Liver (tissue), 8 donors: ENCODE measurements at regions not wholly inside any gene's neighbourhood (a gene's known extent, or its start where the extent isn't known, plus 50 kb on each side); places are given as distances from the start of the nearest gene placed in this dataset.

ENCODE experiments used
- DNase-seq: peaks from one replicate; pipeline ENCODE4 v3.0.0-alpha.2; 2017; ENCODE audit warnings: low spot score
- H3K27ac ChIP-seq, 2 donors: one replicate each; pipeline ENCODE4 v1.7.0; 2013; ENCODE audit warnings: inconsistent platforms in 2 of 2, low read length in 2 of 2, control low read depth in 1 of 2, low read depth in 1 of 2, mild to moderate bottlenecking in 1 of 2
- H3K27me3 ChIP-seq, 4 donors: one replicate each; pipeline versions ENCODE4 v1.6.1 to v1.7.0; 2013; ENCODE audit warnings: low read length in 3 of 4, inconsistent platforms in 1 of 4, mild to moderate bottlenecking in 1 of 4, moderate library complexity in 1 of 4; ENCODE audit not compliant: control insufficient read depth in 4 of 4, insufficient read depth in 4 of 4
- H3K36me3 ChIP-seq, 4 donors: one replicate each; pipeline versions ENCODE4 v1.6.1 to v1.7.0; 2013; ENCODE audit warnings: low read length in 3 of 4, mild to moderate bottlenecking in 3 of 4, low read depth in 1 of 4, moderate library complexity in 1 of 4; ENCODE audit not compliant: control insufficient read depth in 4 of 4, insufficient read depth in 3 of 4
- H3K4me1 ChIP-seq, 4 donors: one replicate each; pipeline versions ENCODE4 v1.6.1 to v1.7.0; 2013; ENCODE audit warnings: low read length in 3 of 4, mild to moderate bottlenecking in 3 of 4, moderate library complexity in 1 of 4; ENCODE audit not compliant: control insufficient read depth in 4 of 4, insufficient read depth in 4 of 4
- H3K4me3 ChIP-seq, 3 donors: one replicate each; pipeline versions ENCODE4 v1.6.1 to v1.7.0; 2013; ENCODE audit warnings: low read length in 3 of 3, control low read depth in 1 of 3, low read depth in 1 of 3, mild to moderate bottlenecking in 1 of 3
- H3K9ac ChIP-seq, 2 donors: one replicate each; pipeline ENCODE4 v1.7.0; 2013; ENCODE audit warnings: low read length in 2 of 2, mild to moderate bottlenecking in 2 of 2, moderate library complexity in 2 of 2, control low read depth in 1 of 2, low read depth in 1 of 2
- H3K9me3 ChIP-seq, 4 donors: one replicate each; pipeline versions ENCODE4 v1.6.1 to v1.7.0; 2013; ENCODE audit warnings: low read length in 3 of 4; ENCODE audit not compliant: control insufficient read depth in 4 of 4
- EGR1 ChIP-seq, 2 donors: IDR thresholded peaks; 2 replicates each; pipeline ENCODE4 v1.6.1; 2016 to 2018; ENCODE audit warnings: antibody characterized with exemption in 2 of 2, low read depth in 2 of 2
- FOXA1 ChIP-seq: IDR thresholded peaks from 2 replicates; pipeline ENCODE4 v1.6.1; 2016; ENCODE audit warnings: antibody characterized with exemption
- FOXA2 ChIP-seq: IDR thresholded peaks from 2 replicates; pipeline ENCODE4 v1.6.1; 2016; ENCODE audit warnings: antibody characterized with exemption
- GABPA ChIP-seq, 2 donors: IDR thresholded peaks in 1 of 2; conservative IDR thresholded peaks in 1 of 2; 2 replicates each; pipeline ENCODE4 v1.6.1; 2016; ENCODE audit warnings: antibody characterized with exemption in 2 of 2, mild to moderate bottlenecking in 1 of 2, moderate library complexity in 1 of 2
- HNF4A ChIP-seq, 2 donors: conservative IDR thresholded peaks; 2 replicates each; pipeline ENCODE4 v1.6.1; 2016; ENCODE audit warnings: antibody characterized with exemption in 2 of 2, mild to moderate bottlenecking in 2 of 2
- HNF4G ChIP-seq: IDR thresholded peaks from 2 replicates; pipeline ENCODE4 v1.6.1; 2016; ENCODE audit warnings: antibody characterized with exemption
- JUND ChIP-seq, 2 donors: IDR thresholded peaks; 2 replicates each; pipeline ENCODE4 v1.6.1; 2016; ENCODE audit warnings: antibody characterized with exemption in 2 of 2
- RXRA ChIP-seq, 2 donors: IDR thresholded peaks; 2 replicates each; pipeline ENCODE4 v1.6.1; 2017 to 2018; ENCODE audit warnings: antibody characterized with exemption in 2 of 2, mild to moderate bottlenecking in 1 of 2
- SP1 ChIP-seq: IDR thresholded peaks from 2 replicates; pipeline ENCODE4 v1.6.1; 2018; ENCODE audit warnings: antibody characterized with exemption, mild to moderate bottlenecking
- TAF1 ChIP-seq: conservative IDR thresholded peaks from 2 replicates; pipeline ENCODE4 v1.6.1; 2016; ENCODE audit warnings: antibody characterized with exemption, mild to moderate bottlenecking
- WGBS: extraction: QIAGEN DNeasy Blood & Tissue Kit; methylation state at CpG from one replicate; pipeline ENCODE4 v1.1.7; 2013; 5-methylcytosine and 5-hydroxymethylcytosine counted together
- TF ChIP-seq, protein P1 (sequence below): fragments of 150-350 bp; IDR thresholded peaks from 2 replicates; pipeline ENCODE4 v1.5.1; 2017; ENCODE audit warnings: improper control_type of control experiment, low read depth, low read length; ENCODE audit not compliant: missing input control
- TF ChIP-seq, protein P2 (sequence below): IDR thresholded peaks from 2 replicates; pipeline ENCODE4 v1.6.1; 2016; ENCODE audit warnings: antibody characterized with exemption, mild to moderate bottlenecking
- TF ChIP-seq, protein P3 (sequence below): IDR thresholded peaks from 2 replicates; pipeline ENCODE4 v1.6.1; 2016; ENCODE audit warnings: antibody characterized with exemption
- TF ChIP-seq, protein P4 (sequence below): IDR thresholded peaks from 2 replicates; pipeline ENCODE4 v1.6.1; 2016; ENCODE audit warnings: antibody characterized with exemption
- TF ChIP-seq, protein P5 (sequence below): IDR thresholded peaks from 2 replicates; pipeline ENCODE4 v1.6.1; 2016; ENCODE audit warnings: antibody characterized with exemption
- donor health status: healthy.
- donor health status: healthy.
- donor health status: healthy.
- donor health status: healthy.
- donor health status: healthy.

DNA sequence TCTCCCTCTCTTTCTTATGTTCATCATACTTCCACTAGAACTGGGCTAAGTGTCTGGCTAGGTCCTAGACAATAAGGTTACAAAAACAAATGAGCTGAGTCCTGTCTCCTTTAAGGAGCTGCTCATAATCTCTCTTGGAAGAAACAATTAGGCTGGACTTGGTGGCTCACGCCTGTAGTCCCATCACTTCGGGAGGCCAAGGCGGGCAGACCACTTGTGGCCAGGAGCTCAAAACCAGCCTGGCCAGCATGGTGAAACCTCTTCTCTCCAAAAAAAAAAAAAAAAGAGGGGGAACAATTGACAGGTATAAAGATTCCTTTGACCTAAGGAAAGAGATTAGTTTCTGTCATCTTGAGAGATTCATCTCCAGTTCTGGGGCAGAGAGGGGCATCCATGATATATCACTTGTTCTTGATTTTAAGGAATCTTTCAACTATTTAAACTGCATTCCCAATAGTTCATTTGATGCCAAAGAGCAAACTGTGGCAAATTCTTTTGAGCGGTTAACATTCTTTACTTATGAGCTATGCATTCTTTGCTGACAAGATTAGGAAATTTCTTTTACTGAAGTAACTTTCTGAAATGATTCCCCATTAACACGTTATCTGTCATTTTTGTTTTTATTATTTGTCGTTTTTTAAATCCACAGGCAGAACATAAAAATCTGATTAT, 125.5 kb downstream of the C11orf87 start:
- no peak overlapping the region for H3K27ac ChIP-seq
- H3K4me3 ChIP-seq = no peak overlapping the region
- H3K4me1 ChIP-seq = no peaks in the 10 kb centered on the region
- DNase-seq = no peak
- TF ChIP-seq HNF4G (no peak), GABPA (IDR thresholded peaks at IDR 0.05 in 1 of 2, conservative IDR thresholded peaks at IDR 0.05 in 1 of 2) (no peak), FOXA2 (no peak), FOXA1 (no peak), TAF1 (no peak), EGR1 (IDR thresholded peaks at IDR 0.05; ENCODE audit: low read depth in 2 of 2) (no peak), JUND (IDR thresholded peaks at IDR 0.05) (no peak), SP1 (no peak)
- TF ChIP-seq, protein P1, sequence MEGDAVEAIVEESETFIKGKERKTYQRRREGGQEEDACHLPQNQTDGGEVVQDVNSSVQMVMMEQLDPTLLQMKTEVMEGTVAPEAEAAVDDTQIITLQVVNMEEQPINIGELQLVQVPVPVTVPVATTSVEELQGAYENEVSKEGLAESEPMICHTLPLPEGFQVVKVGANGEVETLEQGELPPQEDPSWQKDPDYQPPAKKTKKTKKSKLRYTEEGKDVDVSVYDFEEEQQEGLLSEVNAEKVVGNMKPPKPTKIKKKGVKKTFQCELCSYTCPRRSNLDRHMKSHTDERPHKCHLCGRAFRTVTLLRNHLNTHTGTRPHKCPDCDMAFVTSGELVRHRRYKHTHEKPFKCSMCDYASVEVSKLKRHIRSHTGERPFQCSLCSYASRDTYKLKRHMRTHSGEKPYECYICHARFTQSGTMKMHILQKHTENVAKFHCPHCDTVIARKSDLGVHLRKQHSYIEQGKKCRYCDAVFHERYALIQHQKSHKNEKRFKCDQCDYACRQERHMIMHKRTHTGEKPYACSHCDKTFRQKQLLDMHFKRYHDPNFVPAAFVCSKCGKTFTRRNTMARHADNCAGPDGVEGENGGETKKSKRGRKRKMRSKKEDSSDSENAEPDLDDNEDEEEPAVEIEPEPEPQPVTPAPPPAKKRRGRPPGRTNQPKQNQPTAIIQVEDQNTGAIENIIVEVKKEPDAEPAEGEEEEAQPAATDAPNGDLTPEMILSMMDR = no peak
- TF ChIP-seq, protein P2, sequence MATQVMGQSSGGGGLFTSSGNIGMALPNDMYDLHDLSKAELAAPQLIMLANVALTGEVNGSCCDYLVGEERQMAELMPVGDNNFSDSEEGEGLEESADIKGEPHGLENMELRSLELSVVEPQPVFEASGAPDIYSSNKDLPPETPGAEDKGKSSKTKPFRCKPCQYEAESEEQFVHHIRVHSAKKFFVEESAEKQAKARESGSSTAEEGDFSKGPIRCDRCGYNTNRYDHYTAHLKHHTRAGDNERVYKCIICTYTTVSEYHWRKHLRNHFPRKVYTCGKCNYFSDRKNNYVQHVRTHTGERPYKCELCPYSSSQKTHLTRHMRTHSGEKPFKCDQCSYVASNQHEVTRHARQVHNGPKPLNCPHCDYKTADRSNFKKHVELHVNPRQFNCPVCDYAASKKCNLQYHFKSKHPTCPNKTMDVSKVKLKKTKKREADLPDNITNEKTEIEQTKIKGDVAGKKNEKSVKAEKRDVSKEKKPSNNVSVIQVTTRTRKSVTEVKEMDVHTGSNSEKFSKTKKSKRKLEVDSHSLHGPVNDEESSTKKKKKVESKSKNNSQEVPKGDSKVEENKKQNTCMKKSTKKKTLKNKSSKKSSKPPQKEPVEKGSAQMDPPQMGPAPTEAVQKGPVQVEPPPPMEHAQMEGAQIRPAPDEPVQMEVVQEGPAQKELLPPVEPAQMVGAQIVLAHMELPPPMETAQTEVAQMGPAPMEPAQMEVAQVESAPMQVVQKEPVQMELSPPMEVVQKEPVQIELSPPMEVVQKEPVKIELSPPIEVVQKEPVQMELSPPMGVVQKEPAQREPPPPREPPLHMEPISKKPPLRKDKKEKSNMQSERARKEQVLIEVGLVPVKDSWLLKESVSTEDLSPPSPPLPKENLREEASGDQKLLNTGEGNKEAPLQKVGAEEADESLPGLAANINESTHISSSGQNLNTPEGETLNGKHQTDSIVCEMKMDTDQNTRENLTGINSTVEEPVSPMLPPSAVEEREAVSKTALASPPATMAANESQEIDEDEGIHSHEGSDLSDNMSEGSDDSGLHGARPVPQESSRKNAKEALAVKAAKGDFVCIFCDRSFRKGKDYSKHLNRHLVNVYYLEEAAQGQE = no peak
- TF ChIP-seq, protein P3, sequence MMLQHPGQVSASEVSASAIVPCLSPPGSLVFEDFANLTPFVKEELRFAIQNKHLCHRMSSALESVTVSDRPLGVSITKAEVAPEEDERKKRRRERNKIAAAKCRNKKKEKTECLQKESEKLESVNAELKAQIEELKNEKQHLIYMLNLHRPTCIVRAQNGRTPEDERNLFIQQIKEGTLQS = no peak
- TF ChIP-seq, protein P4, sequence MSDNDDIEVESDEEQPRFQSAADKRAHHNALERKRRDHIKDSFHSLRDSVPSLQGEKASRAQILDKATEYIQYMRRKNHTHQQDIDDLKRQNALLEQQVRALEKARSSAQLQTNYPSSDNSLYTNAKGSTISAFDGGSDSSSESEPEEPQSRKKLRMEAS = no peak
- TF ChIP-seq, protein P5, sequence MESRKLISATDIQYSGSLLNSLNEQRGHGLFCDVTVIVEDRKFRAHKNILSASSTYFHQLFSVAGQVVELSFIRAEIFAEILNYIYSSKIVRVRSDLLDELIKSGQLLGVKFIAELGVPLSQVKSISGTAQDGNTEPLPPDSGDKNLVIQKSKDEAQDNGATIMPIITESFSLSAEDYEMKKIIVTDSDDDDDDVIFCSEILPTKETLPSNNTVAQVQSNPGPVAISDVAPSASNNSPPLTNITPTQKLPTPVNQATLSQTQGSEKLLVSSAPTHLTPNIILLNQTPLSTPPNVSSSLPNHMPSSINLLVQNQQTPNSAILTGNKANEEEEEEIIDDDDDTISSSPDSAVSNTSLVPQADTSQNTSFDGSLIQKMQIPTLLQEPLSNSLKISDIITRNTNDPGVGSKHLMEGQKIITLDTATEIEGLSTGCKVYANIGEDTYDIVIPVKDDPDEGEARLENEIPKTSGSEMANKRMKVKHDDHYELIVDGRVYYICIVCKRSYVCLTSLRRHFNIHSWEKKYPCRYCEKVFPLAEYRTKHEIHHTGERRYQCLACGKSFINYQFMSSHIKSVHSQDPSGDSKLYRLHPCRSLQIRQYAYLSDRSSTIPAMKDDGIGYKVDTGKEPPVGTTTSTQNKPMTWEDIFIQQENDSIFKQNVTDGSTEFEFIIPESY = no peak
- 76% methylated on average over 6 of the region's 6 CpGs for WGBS
- no peak overlapping the region for H3K9ac ChIP-seq
- no peaks in the 10 kb centered on the region for H3K9me3 ChIP-seq
- H3K36me3 ChIP-seq = no peaks in the 10 kb centered on the region
- no peaks in the 10 kb centered on the region for H3K27me3 ChIP-seq

DNA sequence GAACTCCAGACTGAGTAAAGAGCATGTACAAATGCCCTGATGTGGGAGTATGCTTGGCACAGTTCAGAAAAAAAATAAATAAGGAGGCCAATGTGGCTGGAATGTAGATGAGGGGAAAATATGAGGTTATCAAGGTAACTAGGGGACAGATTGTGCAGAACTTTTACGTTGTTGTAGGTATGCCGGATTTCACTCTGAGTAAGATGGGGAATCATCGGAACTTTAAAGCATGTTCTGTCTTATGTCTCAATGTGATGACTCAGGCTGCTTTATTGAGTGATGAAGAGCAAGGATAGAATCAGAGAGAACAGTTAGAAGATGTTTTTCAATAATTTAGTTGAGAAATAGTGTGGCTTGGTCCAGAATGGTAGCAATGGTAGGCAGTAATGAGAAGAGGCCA, 130.4 kb downstream of the C11orf87 start:
- Histone ChIP-seq H3K9ac (no peak overlapping the region), H3K27me3 (no peaks in the 10 kb centered on the region), H3K27ac (no peak overlapping the region), H3K4me1 (no peaks in the 10 kb centered on the region), H3K4me3 (no peak overlapping the region), H3K36me3 (no peaks in the 10 kb centered on the region), H3K9me3 (no peaks in the 10 kb centered on the region)
- DNase-seq = no peak
- 93% methylated on average over 3 of the region's 3 CpGs for WGBS
- TF ChIP-seq HNF4A (conservative IDR thresholded peaks at IDR 0.05) (no peak), RXRA (IDR thresholded peaks at IDR 0.05) (no peak)
- TF ChIP-seq, protein P5 = no peak
